Stomach (tissue), 8 donors: ENCODE measurements at regions not wholly inside any gene's neighbourhood (a gene's known extent, or its start where the extent isn't known, plus 50 kb on each side); places are given as distances from the start of the nearest gene placed in this dataset.
"Not testable (repeated sequence)": the region's sequence is repeated elsewhere in the genome, so short reads cannot be mapped to it uniquely, and the experiment has no call there.

ENCODE experiments used
- DNase-seq, 2 donors: peaks; one replicate each; pipeline versions ENCODE4 v3.0.0 to v3.0.0-alpha.2; 2013 to 2019
- H3K27ac ChIP-seq, 5 donors: fragments of 200-600 bp in 4 of 5; sonication (generic) in 4 of 5; one replicate each; pipeline ENCODE4 v1.5.1; 2013 to 2019; ENCODE audit warnings: mild to moderate bottlenecking in 1 of 5, moderate library complexity in 1 of 5
- H3K27me3 ChIP-seq, 3 donors: fragments of 200-600 bp; sonication (generic); one replicate each; pipeline ENCODE4 v1.5.1; 2017 to 2019; ENCODE audit warnings: mixed run types in 1 of 3
- H3K36me3 ChIP-seq, 4 donors: fragments of 200-600 bp; sonication (generic); 1 replicate in 3 of 4; 2 replicates in 1 of 4; pipeline ENCODE4 v1.5.1; 2016 to 2019
- H3K4me1 ChIP-seq, 4 donors: fragments of 200-600 bp; sonication (generic); one replicate each; pipeline ENCODE4 v1.5.1; 2016 to 2019
- H3K4me3 ChIP-seq, 4 donors: fragments of 200-600 bp; sonication (generic) in 3 of 4; one replicate each; pipeline ENCODE4 v1.5.1; 2016 to 2019; ENCODE audit warnings: mild to moderate bottlenecking in 1 of 4
- H3K9me3 ChIP-seq, 4 donors: fragments of 200-600 bp; sonication (generic); one replicate each; pipeline ENCODE4 v1.5.1; 2016 to 2019
- EP300 ChIP-seq: sonication (generic); formaldehyde crosslinking; IDR thresholded peaks from one replicate; pipeline ENCODE4 v1.6.1; 2017; ENCODE audit warnings: antibody characterized with exemption
- POLR2A ChIP-seq, 4 donors: fragments of 450-650 bp; IDR thresholded peaks; one replicate each; pipeline ENCODE4 v1.6.1; 2016; ENCODE audit warnings: antibody characterized with exemption in 4 of 4, control low read depth in 2 of 4, mild to moderate bottlenecking in 1 of 4, moderate library complexity in 1 of 4
- POLR2AphosphoS5 ChIP-seq, 3 donors: sonication (generic); formaldehyde crosslinking; IDR thresholded peaks; one replicate each; pipeline ENCODE4 v1.6.1; 2016; ENCODE audit warnings: antibody characterized with exemption in 3 of 3
- WGBS, 5 donors: extraction: QIAGEN DNeasy Blood & Tissue Kit in 3 of 5; methylation state at CpG; one replicate each; pipeline versions ENCODE4 v1.1.5 to v1.1.7; 2013 to 2018; 5-methylcytosine and 5-hydroxymethylcytosine counted together
- intact Hi-C: fragments of 100-400 bp; cut with DNase I; formaldehyde crosslinking; loops from one replicate; pipeline ENCODE4 v1.15.1; 2023; ENCODE audit warnings: low total_unique reads
- TF ChIP-seq, protein P1 (sequence below), 7 experiments: fragments of 450-650 bp in 4 of 7; fragments of 200-600 bp in 3 of 7; sonication (generic) in 3 of 7; IDR thresholded peaks; one replicate each; pipeline ENCODE4 v1.5.1; 2016 to 2019; ENCODE audit warnings: antibody characterized with exemption in 7 of 7, control low read depth in 2 of 7, mild to moderate bottlenecking in 1 of 7
- donor health status: healthy with polysubstance abuse.
- donor health status: Bipolar disorder and iron deficiency.
- donor health status: healthy.

DNA sequence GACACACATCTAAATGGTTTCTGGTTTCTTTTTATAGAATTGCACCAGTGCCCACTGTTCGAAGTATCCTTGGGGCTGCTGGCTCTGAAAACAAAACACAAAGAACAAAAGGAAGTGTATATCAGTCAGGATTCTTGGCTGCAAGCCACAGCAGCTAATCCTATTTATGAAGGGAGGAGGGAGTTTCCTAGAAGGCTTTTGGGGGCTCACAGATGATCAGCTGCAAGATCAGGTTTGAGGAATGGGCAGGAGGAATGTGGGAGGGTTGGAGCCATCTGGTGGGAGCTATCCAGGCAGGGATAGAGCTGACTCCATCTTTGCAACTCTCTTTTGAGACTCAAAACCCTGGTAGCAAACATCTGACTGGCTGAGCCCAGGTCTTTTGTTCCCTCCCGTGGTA, 118.3 kb upstream of the EEF2KMT start:
- TF ChIP-seq, protein P1, sequence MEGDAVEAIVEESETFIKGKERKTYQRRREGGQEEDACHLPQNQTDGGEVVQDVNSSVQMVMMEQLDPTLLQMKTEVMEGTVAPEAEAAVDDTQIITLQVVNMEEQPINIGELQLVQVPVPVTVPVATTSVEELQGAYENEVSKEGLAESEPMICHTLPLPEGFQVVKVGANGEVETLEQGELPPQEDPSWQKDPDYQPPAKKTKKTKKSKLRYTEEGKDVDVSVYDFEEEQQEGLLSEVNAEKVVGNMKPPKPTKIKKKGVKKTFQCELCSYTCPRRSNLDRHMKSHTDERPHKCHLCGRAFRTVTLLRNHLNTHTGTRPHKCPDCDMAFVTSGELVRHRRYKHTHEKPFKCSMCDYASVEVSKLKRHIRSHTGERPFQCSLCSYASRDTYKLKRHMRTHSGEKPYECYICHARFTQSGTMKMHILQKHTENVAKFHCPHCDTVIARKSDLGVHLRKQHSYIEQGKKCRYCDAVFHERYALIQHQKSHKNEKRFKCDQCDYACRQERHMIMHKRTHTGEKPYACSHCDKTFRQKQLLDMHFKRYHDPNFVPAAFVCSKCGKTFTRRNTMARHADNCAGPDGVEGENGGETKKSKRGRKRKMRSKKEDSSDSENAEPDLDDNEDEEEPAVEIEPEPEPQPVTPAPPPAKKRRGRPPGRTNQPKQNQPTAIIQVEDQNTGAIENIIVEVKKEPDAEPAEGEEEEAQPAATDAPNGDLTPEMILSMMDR (IDR thresholded peaks at IDR 0.05): no peak
- TF ChIP-seq POLR2AphosphoS5 (IDR thresholded peaks at IDR 0.05): no peak
- no peak for TF ChIP-seq EP300
- no peak for TF ChIP-seq POLR2A (IDR thresholded peaks at IDR 0.05)
- H3K27me3 ChIP-seq: peaks cover 0 to 56% (median 10%) of the 10 kb centered on the region in 3 donors
- H3K27ac ChIP-seq: no peak overlapping the region
- intact Hi-C loops: no loop called here
- no peaks in the 10 kb centered on the region for H3K36me3 ChIP-seq
- WGBS, 5 donors: 20 to 31% (median 28%) methylated on average over 2 of the region's 2 CpGs
- H3K4me1 ChIP-seq: no peaks in the 10 kb centered on the region
- no peak overlapping the region for H3K4me3 ChIP-seq
- peaks cover 0 to 7% (median 7%) of the 10 kb centered on the region in 4 donors for H3K9me3 ChIP-seq
- peak in 1 of 2 donors; percentile 36 for DNase-seq

DNA sequence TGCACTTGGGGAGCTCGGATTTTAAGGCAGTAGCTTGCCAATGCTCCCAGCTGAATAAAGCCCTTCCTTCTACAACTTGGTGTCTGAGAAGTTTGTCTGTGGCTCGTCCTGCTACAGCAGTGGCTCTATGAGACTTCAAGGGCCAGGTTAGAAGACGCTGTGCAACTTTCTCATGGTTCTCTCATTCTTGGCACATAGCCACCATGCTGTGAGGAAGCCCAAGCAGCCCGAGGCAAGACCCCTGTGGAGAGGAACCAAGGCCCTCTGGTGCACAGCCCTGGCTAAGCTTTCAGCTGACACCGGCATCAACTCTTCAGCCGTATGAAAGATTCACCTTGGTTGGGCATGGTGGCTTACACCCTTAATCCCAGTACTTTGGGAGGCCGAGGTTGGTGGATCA, 116.9 kb upstream of the EEF2KMT start:
- Histone ChIP-seq H3K9me3 (peaks cover 0 to 7% (median 7%) of the 10 kb centered on the region in 4 donors), H3K27ac (no peak overlapping the region), H3K27me3 (peaks cover 0 to 56% (median 10%) of the 10 kb centered on the region in 3 donors), H3K4me1 (no peaks in the 10 kb centered on the region), H3K36me3 (no peaks in the 10 kb centered on the region), H3K4me3 (no peak overlapping the region)
- 62 to 84% (median 81%) methylated on average over 6 to 7 of the region's 7 CpGs for WGBS, 5 donors
- TF ChIP-seq EP300 (no peak), POLR2AphosphoS5 (IDR thresholded peaks at IDR 0.05) (no peak), POLR2A (IDR thresholded peaks at IDR 0.05) (no peak)
- TF ChIP-seq, protein P1 (IDR thresholded peaks at IDR 0.05): no peak
- DNase-seq: no peak
- intact Hi-C loops: no loop called here

DNA sequence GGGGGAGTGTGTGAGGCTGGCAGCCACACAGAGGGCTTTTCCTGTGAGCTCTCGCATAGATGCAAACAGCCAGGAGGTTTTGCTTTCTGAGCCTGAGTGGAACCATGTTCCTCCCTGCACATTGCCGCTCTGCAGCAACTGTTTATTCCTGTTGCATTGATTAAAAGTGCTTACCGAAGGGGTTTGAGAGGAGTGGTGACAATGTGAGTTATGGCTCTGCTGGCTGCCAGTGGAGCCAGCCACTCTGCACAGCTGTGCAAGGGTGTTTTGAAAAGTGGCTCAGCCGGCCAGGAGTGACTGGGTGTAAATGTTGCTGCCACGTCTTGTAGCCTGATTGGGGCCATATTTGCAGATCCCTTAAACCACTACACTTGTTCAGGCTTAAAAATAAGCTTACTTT, 114.9 kb upstream of the EEF2KMT start:
- intact Hi-C loops, H3K4me1 ChIP-seq, H3K9me3 ChIP-seq, DNase-seq, H3K4me3 ChIP-seq, H3K36me3 ChIP-seq, H3K27ac ChIP-seq: not testable (repeated sequence)
- 7 to 22% (median 14%) methylated on average over 5 of the region's 5 CpGs for WGBS, 5 donors
- H3K27me3 ChIP-seq: peaks cover 0 to 52% (median 10%) of the 10 kb centered on the region in 3 donors

DNA sequence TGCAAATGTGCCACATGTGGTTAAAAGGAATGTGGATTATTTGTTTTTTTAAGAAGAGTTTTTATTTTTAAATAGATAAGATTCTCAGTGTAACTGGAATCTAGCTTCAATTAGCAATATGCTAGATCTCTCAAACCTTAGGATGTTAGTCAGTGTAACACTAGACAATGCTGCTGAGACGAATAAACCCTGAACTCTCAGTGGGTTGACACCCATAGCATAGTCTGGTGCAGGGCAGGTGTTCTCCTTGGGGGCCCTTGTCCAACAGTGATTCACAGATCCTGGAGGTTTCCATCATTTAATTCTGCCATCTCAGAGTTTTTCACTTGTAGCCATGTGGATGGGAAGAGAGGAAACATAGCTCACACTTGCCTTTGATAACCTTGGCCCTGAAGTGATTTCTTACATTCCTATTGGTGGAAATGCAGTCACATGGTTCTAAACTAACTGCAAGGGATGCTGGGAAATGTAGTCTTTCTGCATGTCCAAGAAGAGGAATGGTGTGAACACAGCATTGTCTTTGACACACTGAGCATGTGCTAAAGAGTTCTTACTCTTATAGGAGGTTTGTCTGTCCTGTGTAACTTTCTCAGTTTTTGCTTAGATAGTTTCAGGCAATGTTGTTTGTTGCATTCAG, 110.4 kb upstream of the EEF2KMT start:
- DNase-seq: peak in 1 of 2 donors; percentile 17
- intact Hi-C loops: not testable (repeated sequence)

DNA sequence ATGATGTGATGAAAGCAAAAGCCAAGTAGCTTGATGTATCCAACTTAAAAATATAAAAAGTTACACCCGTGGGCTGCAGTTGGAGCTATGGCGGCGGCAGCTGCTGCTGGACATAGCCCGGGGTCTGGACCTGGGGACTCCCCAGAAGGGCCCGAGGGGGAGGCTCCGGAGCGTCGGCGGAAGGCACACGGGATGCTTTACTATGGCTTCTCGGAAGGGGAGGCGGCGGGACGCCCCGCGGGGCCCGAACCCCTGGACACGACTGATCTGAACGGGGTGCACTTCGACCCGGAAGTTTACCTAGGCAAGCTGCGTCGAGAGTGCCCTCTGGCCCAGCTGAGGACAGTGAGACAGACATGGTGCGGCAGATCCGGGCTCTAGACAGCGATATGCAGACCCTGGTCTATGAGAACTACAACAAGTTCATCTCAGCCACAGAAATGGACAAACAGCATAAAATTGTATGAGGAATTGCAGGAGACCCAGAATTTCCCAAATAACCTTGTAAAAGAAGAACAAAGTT, 109.5 kb upstream of the EEF2KMT start:
- no peaks in the 10 kb centered on the region for H3K36me3 ChIP-seq
- no peak for DNase-seq
- WGBS, 5 donors: 82 to 90% (median 89%) methylated on average over 24 to 26 of the region's 26 CpGs
- no peak overlapping the region for H3K27ac ChIP-seq
- no peaks in the 10 kb centered on the region for H3K4me1 ChIP-seq
- H3K9me3 ChIP-seq: no peaks in the 10 kb centered on the region
- no peaks in the 10 kb centered on the region for H3K27me3 ChIP-seq
- TF ChIP-seq, protein P1 (IDR thresholded peaks at IDR 0.05): no peak
- TF ChIP-seq POLR2AphosphoS5 (IDR thresholded peaks at IDR 0.05): no peak
- TF ChIP-seq POLR2A (IDR thresholded peaks at IDR 0.05): no peak
- no peak for TF ChIP-seq EP300
- intact Hi-C loops: no loop called here
- H3K4me3 ChIP-seq: no peak overlapping the region

More for the DNA sequence above, 110.4 kb upstream of the EEF2KMT start:
- H3K4me1 ChIP-seq, H3K4me3 ChIP-seq, H3K36me3 ChIP-seq, H3K27me3 ChIP-seq, H3K27ac ChIP-seq, H3K9me3 ChIP-seq: not testable (repeated sequence)
- 92 to 95% (median 94%) methylated on average over 1 of the region's 1 CpG for WGBS, 5 donors
